Activated CD8-positive, alpha-beta T cell treated with anti-CD3 and anti-CD28 coated beads, Interleukin-2, amount 10 ng/mL, durations not matched to agents 7 days and 5 days (primary cell): ENCODE measurements at regions not wholly inside any gene's neighbourhood (a gene's known extent, or its start where the extent isn't known, plus 50 kb on each side); places are given as distances from the start of the nearest gene placed in this dataset.

Source experiments
- ATAC-seq: fragments of 150-1000 bp; cut with Tn5 transposase; one replicate; pipeline ENCODE4 v1.10.0; 2021; ENCODE audit warnings: moderate library complexity
- CTCF ChIA-PET: fragments of 350-600 bp; sonication (Branson Sonifier 250); formaldehyde crosslinking; loops from one replicate; lab custom pipeline; 2021; ENCODE audit warnings: antibody characterized with exemption; lab: Charles Lee
- POLR2A ChIA-PET: fragments of 350-600 bp; sonication (Branson Sonifier 250); formaldehyde crosslinking; loops from one replicate; lab custom pipeline; 2021; ENCODE audit warnings: antibody characterized with exemption; lab: Charles Lee
- DNase-seq: peaks from one replicate; pipeline ENCODE4 v3.0.0-alpha.2; 2020
- H3K27ac Mint-ChIP-seq: one replicate; pipeline ENCODE4 v1.8.0; 2021; ENCODE audit warnings: mild to moderate bottlenecking, mixed read lengths
- H3K27me3 Mint-ChIP-seq: one replicate; pipeline ENCODE4 v1.8.0; 2021; ENCODE audit warnings: low read depth, mixed read lengths
- H3K36me3 Mint-ChIP-seq: one replicate; pipeline ENCODE4 v1.8.0; 2021; ENCODE audit warnings: low read depth, mixed read lengths
- H3K4me1 Mint-ChIP-seq: one replicate; pipeline ENCODE4 v1.8.0; 2021; ENCODE audit warnings: low read depth, mixed read lengths
- H3K4me3 Mint-ChIP-seq: one replicate; pipeline ENCODE4 v1.8.0; 2021; ENCODE audit warnings: mild to moderate bottlenecking, mixed read lengths
- H3K9me3 Mint-ChIP-seq: one replicate; pipeline ENCODE4 v1.8.0; 2022; ENCODE audit warnings: mixed read lengths; ENCODE audit not compliant: insufficient read depth

DNA sequence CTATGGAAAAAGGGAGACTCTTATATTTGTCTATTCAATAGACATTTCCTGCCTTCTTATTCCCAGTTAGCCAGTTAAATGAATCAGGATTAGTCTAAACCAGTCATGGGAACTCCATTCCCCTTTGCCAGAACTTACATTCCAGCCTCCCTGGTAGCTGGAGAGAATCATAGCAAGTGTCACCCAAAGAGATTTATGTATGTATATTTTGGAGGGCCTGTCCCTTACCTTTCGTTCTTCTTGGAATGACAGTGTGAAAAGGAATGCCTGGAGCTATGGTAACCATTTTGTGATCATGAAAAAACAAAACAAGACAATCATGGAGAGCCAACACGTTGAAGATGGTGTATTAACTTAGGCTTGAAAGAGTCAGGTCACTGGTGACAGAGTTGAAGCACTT is 627.7 kb downstream of the CCDC171 start:
- Mint-ChIP-seq H3K27me3 (no peaks in the 10 kb centered on the region), H3K27ac (no peak overlapping the region), H3K9me3 (no peaks in the 10 kb centered on the region), H3K4me3 (no peak overlapping the region), H3K36me3 (no peaks in the 10 kb centered on the region), H3K4me1 (peaks cover 36% of the 10 kb centered on the region)
- ChIA-PET POLR2A (no interaction called here), CTCF (no interaction called here)
- ATAC-seq (no peak), DNase-seq (no peak)

DNA sequence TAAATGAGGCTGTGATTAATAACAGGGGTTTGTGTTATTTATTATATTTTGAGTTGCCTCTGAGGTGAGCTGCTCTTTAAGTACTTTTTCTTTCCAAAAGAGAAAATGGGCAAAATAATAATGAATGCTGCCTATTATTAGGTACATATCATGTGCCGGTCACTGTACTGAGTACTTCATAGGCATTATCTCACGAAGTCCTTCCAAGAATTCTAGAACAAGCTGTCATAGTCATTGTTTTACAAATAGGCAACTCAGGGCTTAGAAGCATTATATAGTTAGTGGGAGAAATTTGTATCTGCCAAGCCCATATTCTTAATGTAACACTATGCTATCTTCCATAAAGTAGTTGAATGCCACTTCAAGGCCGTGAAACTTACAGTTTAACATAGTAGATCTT is 628.7 kb downstream of the CCDC171 start:
- Mint-ChIP-seq H3K4me3 (no peak overlapping the region), H3K9me3 (no peaks in the 10 kb centered on the region), H3K36me3 (no peaks in the 10 kb centered on the region), H3K27ac (no peak overlapping the region), H3K27me3 (no peaks in the 10 kb centered on the region), H3K4me1 (peaks cover 38% of the 10 kb centered on the region)
- ChIA-PET CTCF (no interaction called here), POLR2A (no interaction called here)
- ATAC-seq (no peak), DNase-seq (no peak)

DNA sequence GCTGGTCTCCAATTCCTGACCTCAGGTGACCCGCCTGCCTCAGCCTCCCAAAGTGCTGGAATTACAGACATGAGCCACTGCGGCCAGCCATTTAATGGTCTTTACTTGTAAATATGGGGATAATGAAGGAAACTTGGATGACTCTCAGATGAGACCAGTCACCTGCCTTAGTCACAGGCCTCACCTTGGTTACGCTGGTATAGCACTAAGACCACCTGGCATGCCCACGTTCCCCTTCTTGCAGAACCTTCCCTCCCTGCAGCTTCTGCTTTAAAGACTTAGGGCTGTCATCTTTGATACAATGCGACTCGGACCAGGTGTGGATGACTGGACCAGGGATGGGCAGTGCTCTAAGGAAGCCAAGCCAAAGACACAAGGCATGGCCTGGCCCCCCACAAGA is 629.9 kb downstream of the CCDC171 start:
- POLR2A ChIA-PET, result no interaction called here
- DNase-seq (no peak), ATAC-seq (no peak)
- CTCF ChIA-PET, result no interaction called here
- no peaks in the 10 kb centered on the region for H3K27me3 Mint-ChIP-seq
- peaks cover 38% of the 10 kb centered on the region for H3K4me1 Mint-ChIP-seq
- H3K27ac Mint-ChIP-seq, result peak overlapping the region; percentile 11
- H3K4me3 Mint-ChIP-seq, result no peak overlapping the region
- H3K9me3 Mint-ChIP-seq, result peaks cover 4% of the 10 kb centered on the region
- H3K36me3 Mint-ChIP-seq, result no peaks in the 10 kb centered on the region

DNA sequence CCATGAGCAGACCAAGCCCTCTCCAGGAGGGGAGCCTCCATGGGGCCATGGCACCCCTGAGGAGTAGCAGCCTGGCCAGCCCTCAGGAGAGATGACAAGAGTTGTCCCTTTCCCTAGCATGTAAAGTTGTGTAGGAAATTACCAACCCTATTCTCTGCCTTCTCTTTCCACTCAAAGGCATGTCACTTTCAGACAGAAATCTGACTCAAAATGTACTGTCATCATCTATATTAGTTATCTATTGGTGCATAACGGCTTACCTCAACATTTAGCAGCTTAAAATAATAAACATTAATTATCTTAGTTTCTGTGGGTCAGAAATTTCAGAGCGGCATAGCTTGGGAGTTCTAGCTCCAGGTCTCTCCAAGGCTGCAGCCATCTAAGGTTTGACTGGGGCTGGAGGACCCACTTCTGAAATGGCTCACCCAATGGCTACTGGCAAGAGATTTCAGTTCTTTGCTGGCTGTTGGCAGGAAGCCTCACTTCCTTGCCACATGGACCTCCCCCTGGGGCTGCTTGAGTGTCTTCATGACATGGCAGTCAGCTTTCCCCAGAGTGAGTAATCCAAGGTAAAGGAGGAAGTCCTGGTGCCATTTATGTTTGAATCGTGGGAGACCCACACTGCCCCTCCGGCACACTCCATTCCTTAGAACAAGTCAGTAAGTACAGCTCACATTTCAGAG is 632.3 kb downstream of the CCDC171 start:
- Mint-ChIP-seq H3K36me3 (peaks cover 3% of the 10 kb centered on the region), H3K4me3 (no peak overlapping the region), H3K9me3 (peaks cover 10% of the 10 kb centered on the region), H3K4me1 (peaks cover 30% of the 10 kb centered on the region), H3K27ac (no peak overlapping the region), H3K27me3 (no peaks in the 10 kb centered on the region)
- no peak for ATAC-seq
- DNase-seq, result no peak
- POLR2A ChIA-PET, result no interaction called here
- CTCF ChIA-PET, result no interaction called here

DNA sequence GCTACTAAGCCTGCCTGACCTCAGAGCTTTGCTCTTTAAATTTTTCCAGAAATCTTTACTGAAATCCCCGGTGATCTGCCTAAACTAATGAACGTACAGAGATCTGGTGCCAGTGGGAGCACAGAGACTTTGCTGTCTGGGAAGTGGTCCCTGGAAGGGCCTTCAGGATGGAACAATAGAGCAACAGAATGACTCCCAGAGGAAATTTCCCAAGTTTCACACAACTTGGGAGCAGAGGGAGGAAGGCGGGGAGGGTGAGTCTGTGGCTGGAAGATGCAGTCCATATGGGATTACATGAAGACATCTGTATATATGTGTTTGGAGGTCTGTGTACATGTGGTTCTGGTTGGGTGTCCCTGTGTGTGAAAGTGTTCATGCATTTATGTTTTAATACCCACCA is 638.3 kb downstream of the CCDC171 start:
- POLR2A ChIA-PET, result no interaction called here

DNA sequence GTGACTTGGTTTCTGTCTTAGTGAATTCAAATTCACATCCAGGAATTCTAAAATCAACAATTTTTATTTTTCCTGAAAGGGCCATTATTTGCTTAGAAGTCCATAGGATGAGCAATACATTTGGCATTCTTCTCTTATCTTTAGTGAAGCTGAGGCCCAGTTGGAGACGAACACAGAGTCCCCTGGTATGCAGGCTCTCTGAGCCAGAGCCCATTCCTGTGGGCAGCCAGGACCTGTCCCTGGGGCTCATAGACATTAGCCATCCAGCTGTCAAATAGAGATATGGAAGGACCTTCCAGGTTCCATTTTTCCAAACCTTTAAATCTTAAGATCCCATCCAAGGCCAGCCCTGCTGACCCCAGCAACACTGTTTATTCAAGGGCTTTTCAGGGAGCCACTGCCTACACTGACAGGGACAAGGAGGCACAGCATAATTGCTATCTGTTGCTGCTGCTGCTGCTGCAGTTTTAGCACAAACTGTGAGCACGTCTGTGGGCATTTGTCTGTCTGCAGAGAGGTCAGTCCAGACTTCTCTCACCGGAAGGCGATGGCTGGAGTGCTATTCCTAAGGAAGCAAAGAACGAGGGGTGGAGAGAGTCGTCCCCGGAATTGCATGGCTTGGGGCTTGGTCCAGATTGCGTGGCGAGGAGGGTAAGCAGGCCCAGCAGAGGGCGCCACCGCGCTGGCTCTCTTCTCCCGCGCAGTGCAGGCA is 639.0 kb downstream of the CCDC171 start:
- Mint-ChIP-seq H3K4me1 (peaks cover 5% of the 10 kb centered on the region), H3K27ac (no peak overlapping the region), H3K36me3 (peaks cover 3% of the 10 kb centered on the region), H3K27me3 (no peaks in the 10 kb centered on the region), H3K9me3 (peaks cover 8% of the 10 kb centered on the region), H3K4me3 (peak overlapping the region; percentile 23)
- ChIA-PET POLR2A (no interaction called here), CTCF (no interaction called here)
- DNase-seq (peak; percentile 63), ATAC-seq (peak; percentile 86)

More for the DNA sequence above, 638.3 kb downstream of the CCDC171 start:
- no peaks in the 10 kb centered on the region for H3K27me3 Mint-ChIP-seq
- peaks cover 10% of the 10 kb centered on the region for H3K9me3 Mint-ChIP-seq
- DNase-seq (no peak), ATAC-seq (no peak)
- peaks cover 3% of the 10 kb centered on the region for H3K36me3 Mint-ChIP-seq
- peaks cover 5% of the 10 kb centered on the region for H3K4me1 Mint-ChIP-seq
- no peak overlapping the region for H3K4me3 Mint-ChIP-seq
- H3K27ac Mint-ChIP-seq, result no peak overlapping the region
- CTCF ChIA-PET, result no interaction called here

DNA sequence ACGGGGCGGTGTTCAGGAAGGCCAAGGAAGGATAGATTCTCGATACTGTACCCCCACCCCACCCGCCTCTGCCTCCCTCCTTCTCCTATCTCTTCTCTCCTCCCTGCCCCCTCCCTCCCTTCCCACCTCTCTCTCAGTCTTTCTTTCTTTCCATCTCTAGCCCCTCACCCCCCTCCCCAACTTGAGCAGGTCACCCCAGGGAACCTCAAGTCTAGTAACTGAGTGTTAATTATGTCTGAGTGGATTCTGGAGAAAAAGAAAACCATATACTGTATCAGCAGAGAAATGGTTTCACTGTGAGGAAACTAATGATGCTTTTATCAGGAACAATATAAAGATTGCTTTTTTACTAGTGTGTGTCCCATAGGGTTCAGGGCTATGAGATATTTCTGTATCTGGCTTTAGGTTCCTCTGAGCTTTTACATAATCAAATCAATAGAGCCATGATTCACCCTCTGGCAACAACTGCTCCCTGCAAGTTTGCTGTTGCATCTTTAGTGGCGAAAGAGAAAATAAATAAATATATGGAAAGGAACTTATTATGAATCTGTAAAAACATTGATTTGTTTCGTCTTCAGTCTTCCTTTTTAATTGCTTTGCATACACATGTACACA is 639.7 kb downstream of the CCDC171 start:
- CTCF ChIA-PET, result no interaction called here
- H3K9me3 Mint-ChIP-seq, result peaks cover 5% of the 10 kb centered on the region
- H3K4me3 Mint-ChIP-seq, result no peak overlapping the region
- H3K27me3 Mint-ChIP-seq, result no peaks in the 10 kb centered on the region
- POLR2A ChIA-PET, result no interaction called here
- DNase-seq (no peak), ATAC-seq (no peak)
- H3K4me1 Mint-ChIP-seq, result peaks cover 5% of the 10 kb centered on the region
- H3K36me3 Mint-ChIP-seq, result peaks cover 3% of the 10 kb centered on the region
- H3K27ac Mint-ChIP-seq, result no peak overlapping the region

DNA sequence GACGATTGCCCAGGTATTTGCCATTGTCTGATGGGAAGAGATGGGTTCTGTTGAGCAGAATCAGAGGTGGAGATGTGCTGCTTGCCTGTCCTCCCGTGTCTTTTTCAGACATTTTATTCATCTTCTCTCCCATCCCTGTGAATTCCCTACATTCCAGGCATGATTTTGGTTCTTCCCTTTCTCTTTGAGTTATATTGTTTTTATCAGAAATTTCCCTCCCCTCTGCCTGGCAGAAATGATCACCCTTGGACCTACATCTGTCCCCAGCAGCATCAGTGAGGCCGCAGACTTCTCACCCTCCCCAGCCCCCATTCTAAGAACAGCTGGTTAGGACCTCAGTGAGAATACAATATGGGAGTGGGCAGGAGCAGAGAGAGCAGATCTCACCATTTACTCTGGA is 640.2 kb downstream of the CCDC171 start:
- ATAC-seq, result no peak
- no peak for DNase-seq
- Mint-ChIP-seq H3K27me3 (no peaks in the 10 kb centered on the region), H3K4me3 (no peak overlapping the region), H3K9me3 (peaks cover 5% of the 10 kb centered on the region), H3K4me1 (peaks cover 5% of the 10 kb centered on the region), H3K27ac (no peak overlapping the region), H3K36me3 (peaks cover 3% of the 10 kb centered on the region)
- ChIA-PET POLR2A (no interaction called here), CTCF (no interaction called here)

DNA sequence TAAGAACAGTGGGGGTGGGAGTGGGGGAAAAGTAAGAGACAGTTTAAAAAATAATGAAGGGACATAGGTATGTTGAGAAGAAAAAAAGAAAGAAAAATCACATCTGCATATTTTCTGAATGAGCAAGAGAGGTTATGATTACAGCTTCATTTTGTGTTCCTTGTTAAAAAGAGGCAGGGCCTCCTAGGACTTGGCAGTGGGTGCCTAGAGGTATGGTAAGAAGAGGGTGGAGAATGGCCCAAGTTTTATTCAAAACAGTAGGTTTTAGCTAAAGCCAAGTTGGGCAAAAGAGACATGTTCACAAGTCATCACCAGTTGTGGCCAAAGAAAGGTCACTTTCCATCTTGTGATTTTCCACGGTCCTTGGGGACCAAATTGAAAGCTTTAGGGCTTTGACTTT is 643.4 kb downstream of the CCDC171 start:
- no peaks in the 10 kb centered on the region for H3K27me3 Mint-ChIP-seq
- peaks cover 5% of the 10 kb centered on the region for H3K4me1 Mint-ChIP-seq
- H3K27ac Mint-ChIP-seq, result no peak overlapping the region
- H3K4me3 Mint-ChIP-seq, result no peak overlapping the region
- POLR2A ChIA-PET, result no interaction called here
- no peaks in the 10 kb centered on the region for H3K36me3 Mint-ChIP-seq
- CTCF ChIA-PET, result no interaction called here
- H3K9me3 Mint-ChIP-seq, result no peaks in the 10 kb centered on the region
- DNase-seq (no peak), ATAC-seq (no peak)

DNA sequence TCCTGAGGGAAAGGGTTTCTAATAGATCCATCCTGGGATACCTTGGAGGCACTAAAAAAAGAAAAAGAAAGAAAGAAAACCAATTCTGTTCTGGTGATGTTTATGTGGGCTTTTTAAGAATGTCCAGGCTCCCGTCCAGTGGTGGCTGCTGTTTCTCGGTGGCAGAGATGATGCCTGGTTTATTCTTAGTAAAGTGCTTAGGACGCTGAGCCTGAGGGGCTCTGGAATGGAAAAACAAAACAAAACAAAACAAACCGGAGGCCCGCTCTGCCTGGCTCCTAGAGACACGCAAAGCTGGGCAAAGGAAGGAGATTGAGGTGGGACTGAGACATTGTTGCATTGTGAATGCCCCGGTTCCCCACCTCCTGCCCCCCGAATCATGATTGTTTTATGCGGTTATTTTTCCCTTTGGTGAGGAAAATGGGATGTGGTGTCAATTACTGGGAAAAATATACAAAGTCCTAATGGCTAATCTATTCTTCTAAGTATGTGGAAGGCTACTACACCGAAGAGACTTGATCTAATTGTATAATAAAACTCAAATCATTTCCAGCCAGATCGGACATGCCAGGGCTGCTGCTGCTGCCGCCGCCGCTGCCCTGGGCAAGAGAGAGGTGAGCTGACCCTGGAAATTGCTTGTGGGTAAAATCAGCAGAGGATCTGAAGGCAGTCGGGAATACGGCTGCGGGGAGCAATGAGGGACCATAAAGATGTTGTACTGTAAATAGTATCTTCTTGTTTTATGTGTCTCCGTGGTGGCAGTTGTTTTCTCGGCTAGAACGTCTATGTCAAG is 644.9 kb downstream of the CCDC171 start:
- H3K27me3 Mint-ChIP-seq, result no peaks in the 10 kb centered on the region
- no peak for DNase-seq
- H3K4me1 Mint-ChIP-seq, result no peaks in the 10 kb centered on the region
- H3K9me3 Mint-ChIP-seq, result no peaks in the 10 kb centered on the region
- H3K4me3 Mint-ChIP-seq, result no peak overlapping the region
- ATAC-seq, result no peak
- no peak overlapping the region for H3K27ac Mint-ChIP-seq
- no peaks in the 10 kb centered on the region for H3K36me3 Mint-ChIP-seq
- CTCF ChIA-PET, result no interaction called here
- POLR2A ChIA-PET, result no interaction called here

DNA sequence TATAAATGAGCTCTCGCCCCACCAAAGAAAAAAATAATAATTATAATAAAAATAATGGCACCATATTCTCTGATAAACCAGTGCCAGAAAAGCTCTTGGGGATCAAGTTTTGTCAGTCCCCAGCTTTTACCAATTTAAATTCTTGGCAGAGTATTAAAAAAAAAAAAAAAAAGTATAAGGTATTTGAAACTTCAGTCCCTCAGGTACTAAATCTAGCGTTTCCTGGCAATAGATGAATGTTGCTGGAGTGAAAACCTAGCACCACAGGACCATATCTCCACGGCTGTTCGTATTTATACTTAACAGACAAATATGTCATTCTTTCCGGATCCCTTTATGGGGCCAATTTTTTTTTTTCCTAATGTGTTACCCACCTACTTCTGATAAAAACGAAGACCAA is 646.2 kb downstream of the CCDC171 start:
- Mint-ChIP-seq H3K27ac (no peak overlapping the region), H3K9me3 (no peaks in the 10 kb centered on the region), H3K36me3 (no peaks in the 10 kb centered on the region), H3K4me3 (no peak overlapping the region), H3K4me1 (no peaks in the 10 kb centered on the region), H3K27me3 (no peaks in the 10 kb centered on the region)
- CTCF ChIA-PET, result no interaction called here
- no peak for DNase-seq
- no peak for ATAC-seq
- POLR2A ChIA-PET, result no interaction called here

DNA sequence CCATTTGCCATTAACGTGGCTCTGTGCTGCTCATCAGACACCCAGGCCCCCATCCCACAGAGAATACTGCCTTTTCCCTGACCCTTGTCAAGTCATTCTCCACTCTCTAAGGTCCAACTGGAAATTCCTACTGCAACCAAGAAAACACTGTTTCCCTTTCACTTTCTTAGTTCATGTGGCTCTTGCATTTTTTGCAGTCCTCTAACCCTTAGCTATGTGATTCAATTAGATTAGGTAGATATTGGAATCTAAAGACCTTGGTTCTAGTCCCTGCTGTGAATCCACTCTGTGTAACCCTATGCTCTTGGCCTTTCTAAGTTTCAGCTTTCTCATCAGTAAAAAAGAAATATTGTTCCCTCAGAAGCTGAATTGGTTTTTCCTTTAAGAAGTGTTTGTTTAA is 649.4 kb downstream of the CCDC171 start:
- ChIA-PET POLR2A (no interaction called here), CTCF (interaction anchor here (0.7 kb wide), 1 partner anchor 31 kb away, joined by 3 read pairs; no protein-coding TSS in a partner anchor)
- Mint-ChIP-seq H3K4me3 (no peak overlapping the region), H3K36me3 (no peaks in the 10 kb centered on the region), H3K4me1 (peaks cover 5% of the 10 kb centered on the region), H3K27ac (no peak overlapping the region), H3K9me3 (no peaks in the 10 kb centered on the region), H3K27me3 (no peaks in the 10 kb centered on the region)
- ATAC-seq (no peak), DNase-seq (no peak)
